A549 (cell line): ENCODE measurements at regions not wholly inside any gene's neighbourhood (a gene's known extent, or its start where the extent isn't known, plus 50 kb on each side); places are given as distances from the start of the nearest gene placed in this dataset.

Experiments used
- CHD2 ChIP-seq: fragments of 150-350 bp; IDR thresholded peaks from 2 replicates; pipeline ENCODE4 v1.6.1; 2014; ENCODE audit warnings: low read length; ENCODE audit not compliant: partially characterized antibody
- CTCF ChIP-seq: fragments of >200 bp; sonication (Bioruptor Twin); formaldehyde crosslinking; IDR thresholded peaks from 3 replicates; pipeline ENCODE4 v1.5.1; 2016
- EP300 ChIP-seq, 2 experiments: fragments of >200 bp; sonication (Bioruptor Twin); formaldehyde crosslinking; IDR thresholded peaks; 2 replicates in 1 of 2; 3 replicates in 1 of 2; pipeline ENCODE4 v1.6.1; 2016 to 2017
- MAFK ChIP-seq: fragments of 450-650 bp; IDR thresholded peaks from 2 replicates; pipeline ENCODE4 v1.6.1; 2014; ENCODE audit not compliant: partially characterized antibody
- MAX ChIP-seq: IDR thresholded peaks from 2 replicates; pipeline ENCODE4 v1.6.1; 2012
- NR3C1 ChIP-seq: fragments of >200 bp; sonication (Bioruptor Twin); formaldehyde crosslinking; IDR thresholded peaks from 3 replicates; pipeline ENCODE4 v1.6.1; 2017
- PBX3 ChIP-seq: IDR thresholded peaks from 2 replicates; pipeline ENCODE4 v1.6.1; 2012
- POLR2A ChIP-seq: IDR thresholded peaks from 2 replicates; pipeline ENCODE4 v1.6.1; 2012; ENCODE audit warnings: mild to moderate bottlenecking, low read length
- POLR2AphosphoS2 ChIP-seq: conservative IDR thresholded peaks from 2 replicates; pipeline ENCODE4 v1.6.1; 2012; ENCODE audit warnings: low read length, improper control_type of control experiment, inconsistent platforms
- RAD21 ChIP-seq, 2 experiments: fragments of >200 bp in 1 of 2; sonication (Bioruptor Twin) in 1 of 2; formaldehyde crosslinking in 1 of 2; IDR thresholded peaks in 1 of 2; conservative IDR thresholded peaks in 1 of 2; 2 replicates in 1 of 2; 3 replicates in 1 of 2; pipeline ENCODE4 v1.6.1; 2012 to 2018; ENCODE audit warnings: inconsistent platforms in 1 of 2
- REST ChIP-seq: fragments of 200-600 bp; sonication (generic); IDR thresholded peaks from 2 replicates; pipeline ENCODE4 v1.6.1; 2016; ENCODE audit warnings: antibody characterized with exemption, mild to moderate bottlenecking, moderate library complexity

GRCh38 chr10:3430501-3430900 lies 257.9 kb upstream of the PITRM1 start:
- TF ChIP-seq CTCF: no peak
- no peak for TF ChIP-seq CHD2
- no peak for TF ChIP-seq POLR2AphosphoS2
- no peak for TF ChIP-seq PBX3
- no peak for TF ChIP-seq MAFK
- no peak for TF ChIP-seq MAX
- TF ChIP-seq POLR2A: no peak
- no peak for TF ChIP-seq REST
- no peak for TF ChIP-seq EP300 (IDR thresholded peaks at IDR 0.05)
- no peak for TF ChIP-seq RAD21 (conservative IDR thresholded peaks at IDR 0.05 in 1 of 2, IDR thresholded peaks at IDR 0.05 in 1 of 2)
- no peak for TF ChIP-seq NR3C1
